ENCODE measurements at regions not wholly inside any gene's neighbourhood (a gene's known extent, or its start where the extent isn't known, plus 50 kb on each side); places are given as distances from the start of the nearest gene placed in this dataset.

DNA sequence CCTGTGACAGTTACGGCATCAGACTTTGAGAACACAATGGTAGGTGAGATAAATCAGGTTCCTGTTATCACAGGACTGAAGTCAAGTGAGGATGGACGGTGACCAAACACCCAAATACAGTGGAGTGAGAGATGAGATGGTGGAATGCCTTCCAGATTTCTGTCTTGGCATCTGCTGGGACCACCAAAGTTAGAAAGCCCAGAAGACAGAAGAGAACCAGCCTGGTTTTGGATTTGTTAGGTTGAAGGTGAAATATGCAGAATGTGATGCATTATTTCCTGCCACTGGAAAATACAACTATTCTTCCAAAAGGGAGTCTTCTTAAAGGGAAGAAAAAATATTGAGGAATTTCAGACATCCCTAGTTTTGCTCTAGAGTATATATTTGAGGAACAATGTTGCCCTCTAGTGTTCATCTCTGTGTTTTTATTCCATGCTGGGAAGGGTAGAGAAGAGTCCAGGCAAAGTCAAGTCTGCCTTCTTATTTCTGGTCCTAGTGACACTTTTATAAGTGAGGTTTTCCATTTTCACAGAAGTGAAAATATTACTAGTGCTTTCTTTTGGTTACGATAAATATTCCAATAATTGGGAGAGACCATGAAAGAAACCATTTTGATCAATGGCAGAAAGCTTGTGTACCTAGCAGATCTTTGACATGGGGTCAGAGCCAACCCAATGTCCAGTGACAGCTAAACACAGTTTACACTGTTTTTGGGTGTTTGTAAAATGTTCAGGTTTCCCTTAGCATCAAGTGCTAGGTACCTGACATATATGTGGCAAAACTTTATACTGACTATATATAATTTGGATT is 142.3 kb upstream of the ANKH start (continued):
- TF ChIP-seq RAD21 (IDR thresholded peaks at IDR 0.05 in 1 of 2, conservative IDR thresholded peaks at IDR 0.05 in 1 of 2; ENCODE audit: low read depth in 2 of 2, low read length in 2 of 2): peak; percentile 74 to 78
- TF ChIP-seq GTF2F1 (IDR thresholded peaks at IDR 0.05; ENCODE audit: borderline replicate concordance, low read depth, low read length): no peak
- TF ChIP-seq HDAC6 (IDR thresholded peaks at IDR 0.05; ENCODE audit: low read depth, low read length): no peak

Measured in H1 (cell line).